ENCODE measurements at regions not wholly inside any gene's neighbourhood (a gene's known extent, or its start where the extent isn't known, plus 50 kb on each side); places are given as distances from the start of the nearest gene placed in this dataset.
A peak's percentile ranks its signal among the peaks of the same experiment; 100 is the strongest.

DNA sequence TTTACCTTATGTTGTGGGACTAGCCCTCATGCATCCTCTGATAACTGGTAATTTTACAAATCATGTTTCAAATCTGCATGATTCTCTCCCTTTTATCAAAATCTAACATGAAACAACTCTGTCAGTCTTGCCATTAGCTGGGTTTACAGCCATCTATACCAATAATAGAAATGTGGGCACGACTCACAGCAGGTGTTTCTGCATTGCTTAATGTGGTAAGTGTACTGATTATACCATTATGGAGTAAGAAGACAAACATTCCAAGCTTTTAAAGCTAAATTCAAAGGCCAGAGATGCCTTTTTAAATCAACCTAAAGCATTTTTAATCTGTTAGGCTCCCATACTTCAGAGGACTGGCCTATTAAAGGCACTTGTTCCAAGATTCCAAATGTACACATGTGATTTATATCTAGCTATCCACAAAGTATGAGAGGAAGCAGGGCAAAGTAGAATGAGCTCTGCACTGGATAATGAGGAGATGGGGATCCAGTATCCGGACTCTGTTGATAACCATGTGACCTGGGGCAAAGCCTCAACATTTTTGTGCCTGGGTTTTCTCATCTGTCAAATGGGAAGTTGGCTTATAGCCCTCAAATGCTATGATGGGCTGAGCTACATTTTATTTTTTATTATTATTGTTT, 52.3 kb upstream of the FUT8 start:
- DNase-seq: peak; percentile 31

DNA sequence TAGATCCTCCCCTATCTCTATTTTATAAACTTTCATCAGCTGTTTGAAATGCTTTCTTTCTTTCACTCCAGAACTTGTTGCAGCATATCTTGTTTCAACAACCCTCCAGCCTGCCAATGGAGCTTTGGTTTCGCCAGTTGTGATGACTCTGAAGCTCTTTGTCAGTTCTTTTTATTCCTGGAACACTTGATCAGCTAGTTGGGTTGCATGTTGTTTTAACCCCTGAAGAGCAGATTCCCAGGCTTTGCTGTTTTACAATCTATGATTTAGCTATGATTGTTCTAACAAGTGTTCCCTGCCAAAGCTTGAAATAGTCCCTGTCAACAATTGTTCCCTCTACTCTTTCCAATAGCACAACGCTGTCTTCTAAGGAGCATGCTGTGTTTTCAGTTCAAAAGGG, 50.6 kb upstream of the FUT8 start:
- DNase-seq: no peak

Measured in NCI-H187 treated with DMSO at 0.1 percent for 48 hours (cell line).